Esophagus (tissue), 2 donors: ENCODE measurements at regions not wholly inside any gene's neighbourhood (a gene's known extent, or its start where the extent isn't known, plus 50 kb on each side); places are given as distances from the start of the nearest gene placed in this dataset.

Experiments used
- H3K27ac ChIP-seq, 2 donors: one replicate each; pipeline ENCODE4 v1.5.1; 2013; ENCODE audit warnings: low read depth in 2 of 2, mild to moderate bottlenecking in 2 of 2, inconsistent platforms in 1 of 2, low read length in 1 of 2, moderate library complexity in 1 of 2
- H3K27me3 ChIP-seq, 2 donors: one replicate each; pipeline ENCODE4 v1.6.1; 2013; ENCODE audit warnings: low read length in 2 of 2, control low read depth in 1 of 2, mild to moderate bottlenecking in 1 of 2; ENCODE audit not compliant: insufficient read depth in 2 of 2, control insufficient read depth in 1 of 2
- H3K36me3 ChIP-seq, 2 donors: one replicate each; pipeline ENCODE4 v1.6.1; 2013; ENCODE audit warnings: low read length in 1 of 2; ENCODE audit not compliant: control insufficient read depth in 2 of 2, insufficient read depth in 2 of 2
- H3K4me1 ChIP-seq, 2 donors: one replicate each; pipeline ENCODE4 v1.6.1; 2013; ENCODE audit warnings: low read length in 1 of 2; ENCODE audit not compliant: control insufficient read depth in 2 of 2, insufficient read depth in 2 of 2
- H3K4me3 ChIP-seq, 2 donors: one replicate each; pipeline ENCODE4 v1.5.1; 2013; ENCODE audit warnings: low read length in 2 of 2, mild to moderate bottlenecking in 2 of 2, low read depth in 1 of 2, moderate library complexity in 1 of 2
- H3K9me3 ChIP-seq, 2 donors: one replicate each; pipeline ENCODE4 v1.6.1; 2013; ENCODE audit warnings: mild to moderate bottlenecking in 2 of 2, low read depth in 1 of 2, low read length in 1 of 2, moderate library complexity in 1 of 2; ENCODE audit not compliant: control insufficient read depth in 2 of 2, insufficient read depth in 1 of 2
- WGBS, 2 donors: extraction: QIAGEN DNeasy Blood & Tissue Kit; methylation state at CpG; one replicate each; pipeline ENCODE4 v1.1.7; 2013; 5-methylcytosine and 5-hydroxymethylcytosine counted together
- donor health status: healthy with polysubstance abuse.
- donor health status: Bipolar disorder and iron deficiency.

DNA sequence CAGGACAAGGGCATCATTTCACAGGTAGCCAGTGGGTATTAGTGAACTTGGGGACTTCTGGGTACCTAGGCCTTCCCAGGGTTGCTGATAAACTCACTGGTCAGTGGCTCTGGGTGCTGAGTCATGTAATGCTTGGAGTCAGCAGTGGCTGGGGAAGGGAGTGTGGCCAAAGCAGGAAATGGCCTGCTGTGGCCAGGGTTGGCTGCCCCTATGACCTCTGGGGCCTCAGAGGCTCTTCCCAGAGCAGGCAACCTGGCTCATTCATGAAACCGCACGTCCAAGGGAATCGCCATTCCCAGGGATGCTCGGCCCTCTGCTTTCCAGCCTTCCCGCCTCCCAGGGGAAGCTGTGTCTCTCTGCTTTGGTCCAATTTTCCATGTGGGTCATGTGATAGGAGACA is 294.9 kb downstream of the DYSF start:
- H3K36me3 ChIP-seq: no peaks in the 10 kb centered on the region
- H3K4me3 ChIP-seq: no peak overlapping the region
- no peaks in the 10 kb centered on the region for H3K9me3 ChIP-seq
- peak overlapping the region; percentile 77 to 93 for H3K27ac ChIP-seq
- 86 to 90% methylated on average over 5 of the region's 5 CpGs for WGBS, 2 donors
- no peaks in the 10 kb centered on the region for H3K27me3 ChIP-seq
- peaks cover 17 to 37% of the 10 kb centered on the region in 2 donors for H3K4me1 ChIP-seq

GRCh38 chr2:71747559-71747958 is 294.2 kb downstream of the DYSF start:
- Histone ChIP-seq H3K27me3 (no peaks in the 10 kb centered on the region), H3K27ac (peak overlapping the region; percentile 93 to 95), H3K4me1 (peaks cover 17 to 38% of the 10 kb centered on the region in 2 donors), H3K36me3 (no peaks in the 10 kb centered on the region), H3K9me3 (no peaks in the 10 kb centered on the region), H3K4me3 (no peak overlapping the region)
- WGBS, 2 donors: 50 to 53% methylated on average over 4 of the region's 4 CpGs

- no peaks in the 10 kb centered on the region for H3K36me3 ChIP-seq
- H3K27ac ChIP-seq: peak overlapping the region; percentile 93 to 95
- peaks cover 17 to 41% of the 10 kb centered on the region in 2 donors for H3K4me1 ChIP-seq
- no peak overlapping the region for H3K4me3 ChIP-seq
- H3K27me3 ChIP-seq: no peaks in the 10 kb centered on the region
- WGBS, 2 donors: 13 to 19% methylated on average over 12 to 13 of the region's 13 CpGs
- H3K9me3 ChIP-seq: no peaks in the 10 kb centered on the region
These were observed 293.7 kb downstream of the DYSF start for GRCh38 chr2:71746946-71747501.

GRCh38 chr2:71744781-71745180 is 291.4 kb downstream of the DYSF start:
- H3K4me3 ChIP-seq: no peak overlapping the region
- no peaks in the 10 kb centered on the region for H3K9me3 ChIP-seq
- no peak overlapping the region for H3K27ac ChIP-seq
- no peaks in the 10 kb centered on the region for H3K27me3 ChIP-seq
- 77 to 88% methylated on average over 6 of the region's 6 CpGs for WGBS, 2 donors
- H3K36me3 ChIP-seq: no peaks in the 10 kb centered on the region
- peaks cover 17 to 41% of the 10 kb centered on the region in 2 donors for H3K4me1 ChIP-seq

- Histone ChIP-seq H3K4me3 (no peak overlapping the region), H3K36me3 (no peaks in the 10 kb centered on the region), H3K27ac (no peak overlapping the region), H3K4me1 (peaks cover 14 to 35% of the 10 kb centered on the region in 2 donors), H3K9me3 (no peaks in the 10 kb centered on the region), H3K27me3 (no peaks in the 10 kb centered on the region)
- 72 to 75% methylated on average over 6 of the region's 6 CpGs for WGBS, 2 donors
These were observed 290.8 kb downstream of the DYSF start for GRCh38 chr2:71743995-71744675.

DNA sequence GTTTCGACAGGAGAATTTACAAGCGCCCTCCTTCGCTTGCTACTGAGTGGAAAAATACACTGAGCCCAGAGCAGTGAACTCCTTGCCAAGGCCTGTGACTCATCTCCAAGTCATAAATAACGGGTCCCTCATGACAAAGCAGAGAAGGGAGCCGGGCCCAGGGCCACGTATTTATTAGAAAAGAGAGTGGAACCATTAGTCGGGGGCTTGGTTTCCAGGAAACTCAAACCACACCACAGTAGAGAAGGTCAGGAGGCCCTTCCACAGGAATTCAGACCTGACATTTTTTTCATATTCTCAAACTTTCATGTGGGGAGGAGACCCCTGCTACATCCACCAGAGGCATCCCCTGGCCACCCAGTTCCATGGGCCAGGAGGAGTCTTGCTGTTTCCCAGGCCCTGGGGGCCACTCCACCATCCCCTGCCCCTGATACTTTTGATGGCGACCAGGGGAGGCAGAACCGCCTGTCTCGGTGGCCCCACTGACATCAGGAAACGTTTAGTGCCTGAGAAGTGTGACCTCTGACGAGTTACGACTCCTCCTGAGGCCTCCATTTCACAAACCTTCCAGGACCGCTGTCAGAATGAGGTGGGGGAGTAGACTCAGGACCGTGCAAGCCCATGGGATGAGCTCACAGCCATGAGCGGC is 289.7 kb downstream of the DYSF start:
- H3K4me1 ChIP-seq: peaks cover 14 to 27% of the 10 kb centered on the region in 2 donors
- no peaks in the 10 kb centered on the region for H3K36me3 ChIP-seq
- no peak overlapping the region for H3K4me3 ChIP-seq
- no peaks in the 10 kb centered on the region for H3K27me3 ChIP-seq
- WGBS, 2 donors: 56 to 58% methylated on average over 16 of the region's 16 CpGs
- H3K27ac ChIP-seq: peak overlapping the region in 1 of 2 donors; percentile 58
- no peaks in the 10 kb centered on the region for H3K9me3 ChIP-seq

GRCh38 chr2:71736986-71737385 is 283.6 kb downstream of the DYSF start:
- H3K9me3 ChIP-seq: no peaks in the 10 kb centered on the region
- WGBS, 2 donors: 62 to 73% methylated on average over 4 of the region's 4 CpGs
- no peaks in the 10 kb centered on the region for H3K4me1 ChIP-seq
- H3K4me3 ChIP-seq: no peak overlapping the region
- H3K27me3 ChIP-seq: no peaks in the 10 kb centered on the region
- H3K36me3 ChIP-seq: no peaks in the 10 kb centered on the region
- H3K27ac ChIP-seq: no peak overlapping the region

DNA sequence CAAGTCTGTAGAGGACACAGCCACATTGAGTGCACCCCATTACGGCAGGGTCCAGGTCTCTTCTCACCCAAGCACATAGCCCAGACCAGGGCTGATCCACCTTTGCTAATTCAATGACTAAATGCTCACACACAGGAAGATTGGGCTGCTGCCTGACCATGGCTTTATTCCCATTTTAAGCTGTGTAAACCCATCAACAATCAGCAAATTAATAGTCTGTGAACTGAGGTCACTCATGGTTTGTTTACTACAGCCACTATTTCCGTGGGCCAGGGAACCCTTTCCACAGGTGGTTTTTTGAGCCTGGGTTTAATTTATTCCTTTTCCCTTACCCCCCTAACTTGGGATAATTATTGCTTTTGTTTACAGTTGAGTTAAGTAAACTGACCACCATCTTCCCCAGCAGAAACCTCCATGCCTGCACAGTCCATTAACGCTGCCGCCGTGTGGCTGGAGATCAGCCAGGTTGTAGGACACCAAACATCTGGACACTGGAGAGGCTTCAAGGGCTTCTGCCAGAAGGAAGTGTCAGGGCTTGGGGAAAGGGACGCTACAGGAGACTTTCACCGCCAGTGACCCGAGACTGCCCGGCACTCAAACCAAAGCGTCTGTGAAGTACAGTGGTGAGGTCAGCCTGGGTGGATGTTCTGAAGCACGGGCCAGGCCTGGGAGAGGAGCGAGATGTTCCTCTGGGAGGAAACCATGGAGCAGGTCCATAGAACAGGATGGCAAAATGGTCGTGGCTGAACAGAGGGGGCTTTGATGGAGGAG is 282.9 kb downstream of the DYSF start:
- WGBS, 2 donors: 70 to 74% methylated on average over 13 of the region's 13 CpGs
- Histone ChIP-seq H3K36me3 (no peaks in the 10 kb centered on the region), H3K9me3 (no peaks in the 10 kb centered on the region), H3K4me1 (no peaks in the 10 kb centered on the region), H3K27me3 (no peaks in the 10 kb centered on the region), H3K4me3 (no peak overlapping the region), H3K27ac (no peak overlapping the region)
